HepG2 (cell line): ENCODE measurements at regions not wholly inside any gene's neighbourhood (a gene's known extent, or its start where the extent isn't known, plus 50 kb on each side); places are given as distances from the start of the nearest gene placed in this dataset.

Source experiments
- ATAC-seq: fragments of 200-7000 bp; cut with Tn5 transposase; 3 replicates; pipeline ENCODE4 v1.9.1; 2020; ENCODE audit warnings: mild to moderate bottlenecking, moderate library complexity
- BruUV-seq: library from RNA; stranded (reverse); fragments of 400-500 nt; replicated peaks from 2 replicates; lab custom pipeline; 2021; lab: Mats Ljungman, UMichigan
- CTCF ChIA-PET: fragments of 300-600 bp; formaldehyde crosslinking; extraction: SDS; loops from one replicate; lab custom pipeline; 2021; ENCODE audit warnings: low total read pairs, inconsistent platforms, low intra/inter-chr PET ratio; lab: Yijun Ruan, JAX
- POLR2A ChIA-PET: fragments of 350-600 bp; sonication (Branson Sonifier 250); formaldehyde crosslinking; loops from one replicate; lab custom pipeline; 2020; ENCODE audit warnings: antibody characterized with exemption, inconsistent platforms; lab: Yijun Ruan, JAX
- DNase-seq: peaks from one replicate; pipeline ENCODE4 v3.0.0-alpha.2; 2015; ENCODE audit warnings: low spot score
- FAIRE-seq: peaks from 3 replicates; lab custom pipeline; 2011; peaks lifted over from hg19 to GRCh38; lab: Jason Lieb, UNC
- H2AFZ ChIP-seq: one replicate; pipeline ENCODE4 v1.6.1; 2011; ENCODE audit warnings: low read length, inconsistent platforms
- H3K27ac ChIP-seq: fragments of 300-600 bp; 3 replicates; pipeline ENCODE4 v1.8.0; 2011; ENCODE audit warnings: mixed run types, mild to moderate bottlenecking, mixed read lengths, low read length, inconsistent platforms; ENCODE audit not compliant: insufficient read depth; ENCODE audit errors: extremely low read length
- H3K27me3 ChIP-seq, 2 experiments: fragments of 200-600 bp in 1 of 2; 2 replicates in 1 of 2; 3 replicates in 1 of 2; pipeline versions ENCODE4 v1.6.0 to v1.8.0; 2011; ENCODE audit warnings: low read length in 2 of 2, mild to moderate bottlenecking in 2 of 2, moderate library complexity in 2 of 2, inconsistent platforms in 1 of 2; ENCODE audit not compliant: insufficient read depth in 2 of 2, control insufficient read depth in 1 of 2
- H3K36me3 ChIP-seq, 2 experiments: fragments of 200-600 bp in 1 of 2; replicated peaks in 1 of 2; 2 replicates in 1 of 2; 3 replicates in 1 of 2; pipeline versions ENCODE4 v1.5.1 to v1.8.0; 2011; ENCODE audit warnings: low read length in 2 of 2, inconsistent platforms in 1 of 2; ENCODE audit not compliant: insufficient read depth in 2 of 2, control insufficient read depth in 1 of 2
- H3K4me1 ChIP-seq: 2 replicates; pipeline ENCODE4 v1.5.1; 2012; ENCODE audit warnings: low read length, inconsistent platforms; ENCODE audit not compliant: insufficient read depth
- H3K4me2 ChIP-seq: 2 replicates; pipeline ENCODE4 v1.6.0; 2011; ENCODE audit warnings: low read depth, low read length, inconsistent platforms
- H3K4me3 ChIP-seq, 3 experiments: fragments of 200-600 bp in 1 of 3; sonication (generic), shearing (Covaris generic) in 1 of 3; replicated peaks in 1 of 3; 2 replicates each; pipeline ENCODE4 v1.5.1; 2011 to 2016; ENCODE audit warnings: low read length in 3 of 3, inconsistent platforms in 2 of 3, low read depth in 2 of 3, mild to moderate bottlenecking in 2 of 3, control low read depth in 1 of 3, mixed read lengths in 1 of 3; ENCODE audit not compliant: insufficient read depth in 1 of 3
- H3K79me2 ChIP-seq: one replicate; pipeline ENCODE4 v1.6.1; 2011; ENCODE audit warnings: low read length, inconsistent platforms; ENCODE audit not compliant: insufficient read depth
- H3K9ac ChIP-seq: 2 replicates; pipeline ENCODE4 v1.6.0; 2011; ENCODE audit warnings: mild to moderate bottlenecking, low read depth, low read length, inconsistent platforms; ENCODE audit not compliant: insufficient read depth
- H3K9me3 ChIP-seq: 2 replicates; pipeline ENCODE4 v1.5.1; 2012; ENCODE audit warnings: mild to moderate bottlenecking, low read length
- H4K20me1 ChIP-seq: 2 replicates; pipeline ENCODE4 v1.6.0; 2011; ENCODE audit warnings: inconsistent platforms, mild to moderate bottlenecking, low read length, moderate library complexity; ENCODE audit not compliant: insufficient read depth
- ARID2 ChIP-seq: sonication (generic); formaldehyde crosslinking; IDR thresholded peaks from 2 replicates; pipeline ENCODE4 v1.8.1; 2022; ENCODE audit warnings: mild to moderate bottlenecking, missing genetic modification reagents, borderline replicate concordance
- ARNT ChIP-seq: fragments of 450-650 bp; IDR thresholded peaks from 2 replicates; pipeline ENCODE4 v1.6.1; 2017
- HIVEP1 ChIP-seq: sonication (generic); formaldehyde crosslinking; IDR thresholded peaks from 2 replicates; pipeline ENCODE4 v1.4.0; 2020; ENCODE audit warnings: mild to moderate bottlenecking, missing genetic modification reagents
- MAZ ChIP-seq, 2 experiments: sonication (generic) in 1 of 2; formaldehyde crosslinking in 1 of 2; IDR thresholded peaks; 2 replicates each; pipeline versions ENCODE4 v1.5.0 to v1.6.1; 2012 to 2020; ENCODE audit warnings: low read depth in 2 of 2, mild to moderate bottlenecking in 2 of 2, borderline replicate concordance in 1 of 2, improper control_type of control experiment in 1 of 2, low read length in 1 of 2, missing genetic modification reagents in 1 of 2, moderate library complexity in 1 of 2
- RBM22 ChIP-seq: fragments of 200-400 bp; formaldehyde crosslinking; optimal IDR thresholded peaks from 2 replicates; pipeline ENCODE3; 2017; ENCODE audit warnings: mild to moderate bottlenecking, low read length, moderate library complexity
- RXRA ChIP-seq: sonication (generic); formaldehyde crosslinking; IDR thresholded peaks from 2 replicates; pipeline ENCODE4 v1.5.1; 2020; ENCODE audit warnings: missing genetic modification reagents
- SMAD3 ChIP-seq: sonication (generic); formaldehyde crosslinking; IDR thresholded peaks from 2 replicates; pipeline ENCODE4 v1.4.0; 2020; ENCODE audit warnings: missing genetic modification reagents
- ZFY ChIP-seq: sonication (generic); formaldehyde crosslinking; IDR thresholded peaks from 2 replicates; pipeline ENCODE4 v1.4.0; 2020; ENCODE audit warnings: missing genetic modification reagents
- ZNF234 ChIP-seq: sonication (generic); formaldehyde crosslinking; conservative IDR thresholded peaks from 2 replicates; pipeline ENCODE4 v1.5.1; 2020; ENCODE audit warnings: mild to moderate bottlenecking, missing genetic modification reagents
- ZNF337 ChIP-seq: sonication (generic); formaldehyde crosslinking; IDR thresholded peaks from 2 replicates; pipeline ENCODE4 v1.5.1; 2020; ENCODE audit warnings: missing genetic modification reagents, low read depth, mild to moderate bottlenecking, borderline replicate concordance
- ZNF558 ChIP-seq: sonication (generic); formaldehyde crosslinking; IDR thresholded peaks from 2 replicates; pipeline ENCODE4 v1.9.0; 2022; ENCODE audit warnings: mild to moderate bottlenecking, missing genetic modification reagents, borderline replicate concordance
- ZNF614 ChIP-seq: IDR thresholded peaks from 2 replicates; pipeline ENCODE4 v1.6.1; 2018; ENCODE audit warnings: missing biosample characterization, missing genetic modification reagents, inconsistent platforms, borderline replicate concordance
- WGBS: methylation state at CpG from one replicate; pipeline ENCODE4 v1.1.6; 2017; ENCODE audit warnings: low lambda C conversion rate; 5-methylcytosine and 5-hydroxymethylcytosine counted together
- in situ Hi-C: cut with HindIII; loops from 2 replicates; pipeline ENCODE4 v1.10.0; 2017; ENCODE audit warnings: low pct_unique_long_range_greater_than_20kb; ENCODE audit not compliant: extremely low pct_ligation_motif_present
- intact Hi-C: fragments of 100-400 bp; cut with micrococcal nuclease; formaldehyde crosslinking; loops from one replicate; pipeline ENCODE4 v1.10.0; 2022; ENCODE audit not compliant: unreplicated experiment
- TF ChIP-seq, protein P1 (sequence below): sonication (generic); formaldehyde crosslinking; IDR thresholded peaks from 2 replicates; pipeline ENCODE4 v1.4.0; 2020; ENCODE audit warnings: low read depth, mild to moderate bottlenecking, missing genetic modification reagents
- TF ChIP-seq, protein P2 (sequence below): sonication (generic); formaldehyde crosslinking; IDR thresholded peaks from 2 replicates; pipeline ENCODE4 v1.5.0; 2020; ENCODE audit warnings: missing genetic modification reagents
- TF ChIP-seq, protein P3 (sequence below): sonication (generic); formaldehyde crosslinking; IDR thresholded peaks from 2 replicates; pipeline ENCODE4 v1.5.0; 2020; ENCODE audit warnings: missing genetic modification reagents, mild to moderate bottlenecking, borderline replicate concordance
- TF ChIP-seq, protein P4 (sequence below): sonication (generic); formaldehyde crosslinking; IDR thresholded peaks from 2 replicates; pipeline ENCODE4 v1.9.0; 2022; ENCODE audit warnings: low read depth, missing genetic modification reagents

DNA sequence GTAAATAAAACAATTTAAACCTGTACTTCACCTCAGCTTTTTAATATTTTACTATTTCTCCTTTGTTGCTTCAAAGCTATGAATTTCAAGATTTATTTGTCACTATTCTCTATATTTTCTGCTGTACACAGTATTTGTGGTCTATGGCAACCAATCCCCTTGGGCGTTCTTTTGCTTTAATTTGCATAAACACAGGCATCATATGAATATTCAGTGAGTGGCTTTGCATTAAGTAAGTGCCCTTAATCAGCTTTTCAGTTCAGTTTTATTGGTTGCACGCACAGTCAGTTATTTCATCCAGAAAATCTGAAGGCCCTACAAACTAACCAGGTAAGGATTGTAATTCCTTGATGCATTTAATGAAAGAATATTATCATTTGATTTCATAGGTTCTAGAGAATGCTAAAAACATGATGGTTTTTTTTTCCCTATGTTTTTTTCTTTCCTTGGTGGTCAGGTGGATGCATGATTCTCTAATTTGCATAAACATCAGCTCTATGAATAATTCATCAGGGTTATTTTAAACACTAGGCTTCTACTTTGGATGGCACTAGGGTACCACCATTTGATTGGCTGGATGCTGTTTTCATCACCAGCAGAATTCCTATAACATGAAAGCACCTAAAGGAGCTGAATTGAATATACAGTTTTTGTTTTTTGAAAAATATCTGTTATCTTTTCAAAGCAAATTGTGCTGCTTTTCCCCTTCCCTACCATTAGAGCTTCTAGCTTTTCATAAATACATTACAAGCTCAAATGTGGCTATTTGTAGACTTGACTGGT lies 249.2 kb upstream of the CCNH start:
- CTCF ChIA-PET, result no interaction called here
- POLR2A ChIA-PET, result no interaction called here
- ATAC-seq (no peak), DNase-seq (no peak), FAIRE-seq (no peak)
- Histone ChIP-seq H3K4me1 (no peaks in the 10 kb centered on the region), H3K9ac (no peak overlapping the region), H3K36me3 (no peaks in the 10 kb centered on the region), H3K27ac (no peak overlapping the region), H2AFZ (no peak overlapping the region), H3K4me3 (no peak overlapping the region), H4K20me1 (no peaks in the 10 kb centered on the region), H3K9me3 (no peaks in the 10 kb centered on the region), H3K27me3 (no peaks in the 10 kb centered on the region), H3K79me2 (no peaks in the 10 kb centered on the region), H3K4me2 (no peak overlapping the region)
- 0% methylated on average over 2 of the region's 2 CpGs for WGBS
- intact Hi-C loops, result no loop called here
- BruUV-seq, result no TSS peak
- in situ Hi-C loops, result no loop called here
- TF ChIP-seq, protein P1, sequence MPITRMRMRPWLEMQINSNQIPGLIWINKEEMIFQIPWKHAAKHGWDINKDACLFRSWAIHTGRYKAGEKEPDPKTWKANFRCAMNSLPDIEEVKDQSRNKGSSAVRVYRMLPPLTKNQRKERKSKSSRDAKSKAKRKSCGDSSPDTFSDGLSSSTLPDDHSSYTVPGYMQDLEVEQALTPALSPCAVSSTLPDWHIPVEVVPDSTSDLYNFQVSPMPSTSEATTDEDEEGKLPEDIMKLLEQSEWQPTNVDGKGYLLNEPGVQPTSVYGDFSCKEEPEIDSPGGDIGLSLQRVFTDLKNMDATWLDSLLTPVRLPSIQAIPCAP, result no peak
- TF ChIP-seq MAZ (IDR thresholded peaks at IDR 0.05; ENCODE audit: borderline replicate concordance, low read depth, low read length) (no peak), MAZ (CRISPR knock-in tag; IDR thresholded peaks at IDR 0.05; ENCODE audit: low read depth) (no peak), ZNF614 (no peak), SMAD3 (no peak), RXRA (CRISPR knock-in tag) (no peak), ARNT (no peak), ZFY (CRISPR knock-in tag) (no peak), ZNF337 (CRISPR knock-in tag) (no peak), RBM22 (no peak), ZNF234 (CRISPR knock-in tag) (no peak), ARID2 (no peak), ZNF558 (no peak), HIVEP1 (CRISPR knock-in tag) (no peak)
- TF ChIP-seq, protein P2, sequence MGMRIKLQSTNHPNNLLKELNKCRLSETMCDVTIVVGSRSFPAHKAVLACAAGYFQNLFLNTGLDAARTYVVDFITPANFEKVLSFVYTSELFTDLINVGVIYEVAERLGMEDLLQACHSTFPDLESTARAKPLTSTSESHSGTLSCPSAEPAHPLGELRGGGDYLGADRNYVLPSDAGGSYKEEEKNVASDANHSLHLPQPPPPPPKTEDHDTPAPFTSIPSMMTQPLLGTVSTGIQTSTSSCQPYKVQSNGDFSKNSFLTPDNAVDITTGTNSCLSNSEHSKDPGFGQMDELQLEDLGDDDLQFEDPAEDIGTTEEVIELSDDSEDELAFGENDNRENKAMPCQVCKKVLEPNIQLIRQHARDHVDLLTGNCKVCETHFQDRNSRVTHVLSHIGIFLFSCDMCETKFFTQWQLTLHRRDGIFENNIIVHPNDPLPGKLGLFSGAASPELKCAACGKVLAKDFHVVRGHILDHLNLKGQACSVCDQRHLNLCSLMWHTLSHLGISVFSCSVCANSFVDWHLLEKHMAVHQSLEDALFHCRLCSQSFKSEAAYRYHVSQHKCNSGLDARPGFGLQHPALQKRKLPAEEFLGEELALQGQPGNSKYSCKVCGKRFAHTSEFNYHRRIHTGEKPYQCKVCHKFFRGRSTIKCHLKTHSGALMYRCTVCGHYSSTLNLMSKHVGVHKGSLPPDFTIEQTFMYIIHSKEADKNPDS (CRISPR knock-in tag), result no peak
- TF ChIP-seq, protein P3, sequence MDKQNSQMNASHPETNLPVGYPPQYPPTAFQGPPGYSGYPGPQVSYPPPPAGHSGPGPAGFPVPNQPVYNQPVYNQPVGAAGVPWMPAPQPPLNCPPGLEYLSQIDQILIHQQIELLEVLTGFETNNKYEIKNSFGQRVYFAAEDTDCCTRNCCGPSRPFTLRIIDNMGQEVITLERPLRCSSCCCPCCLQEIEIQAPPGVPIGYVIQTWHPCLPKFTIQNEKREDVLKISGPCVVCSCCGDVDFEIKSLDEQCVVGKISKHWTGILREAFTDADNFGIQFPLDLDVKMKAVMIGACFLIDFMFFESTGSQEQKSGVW (CRISPR knock-in tag), result no peak
- TF ChIP-seq, protein P4, sequence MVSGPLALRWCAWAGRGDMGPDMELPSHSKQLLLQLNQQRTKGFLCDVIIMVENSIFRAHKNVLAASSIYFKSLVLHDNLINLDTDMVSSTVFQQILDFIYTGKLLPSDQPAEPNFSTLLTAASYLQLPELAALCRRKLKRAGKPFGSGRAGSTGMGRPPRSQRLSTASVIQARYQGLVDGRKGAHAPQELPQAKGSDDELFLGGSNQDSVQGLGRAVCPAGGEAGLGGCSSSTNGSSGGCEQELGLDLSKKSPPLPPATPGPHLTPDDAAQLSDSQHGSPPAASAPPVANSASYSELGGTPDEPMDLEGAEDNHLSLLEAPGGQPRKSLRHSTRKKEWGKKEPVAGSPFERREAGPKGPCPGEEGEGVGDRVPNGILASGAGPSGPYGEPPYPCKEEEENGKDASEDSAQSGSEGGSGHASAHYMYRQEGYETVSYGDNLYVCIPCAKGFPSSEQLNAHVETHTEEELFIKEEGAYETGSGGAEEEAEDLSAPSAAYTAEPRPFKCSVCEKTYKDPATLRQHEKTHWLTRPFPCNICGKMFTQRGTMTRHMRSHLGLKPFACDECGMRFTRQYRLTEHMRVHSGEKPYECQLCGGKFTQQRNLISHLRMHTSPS (CRISPR knock-in tag), result no peak
